ENCODE measurements at regions not wholly inside any gene's neighbourhood (a gene's known extent, or its start where the extent isn't known, plus 50 kb on each side); places are given as distances from the start of the nearest gene placed in this dataset.

- Histone ChIP-seq H3K9ac (ENCODE audit: low read depth, low read length) (peak overlapping the region; percentile 10), H3K4me1 (ENCODE audit: control insufficient read depth, insufficient read depth, low read length) (peaks cover 73% of the 10 kb centered on the region), H3K27me3 (ENCODE audit: control insufficient read depth, insufficient read depth, low read length) (no peaks in the 10 kb centered on the region)
These were observed 450.1 kb upstream of the THBS1 start for GRCh38 chr15:39130556-39131379.

GRCh38 chr15:39131609-39132008 is 449.3 kb upstream of the THBS1 start:
- no peaks in the 10 kb centered on the region for H3K27me3 ChIP-seq (ENCODE audit: control insufficient read depth, insufficient read depth, low read length)
- peak overlapping the region; percentile 1 for H3K9ac ChIP-seq (ENCODE audit: low read depth, low read length)
- H3K4me1 ChIP-seq (ENCODE audit: control insufficient read depth, insufficient read depth, low read length) = peaks cover 81% of the 10 kb centered on the region
- H3K36me3 ChIP-seq (ENCODE audit: insufficient read depth, low read length) = no peaks in the 10 kb centered on the region
- no peak overlapping the region for H3K4me3 ChIP-seq (ENCODE audit: low read length)
- H3K4me2 ChIP-seq (ENCODE audit: low read length) = no peak overlapping the region
- no peaks in the 10 kb centered on the region for H3K9me3 ChIP-seq (replicated peaks; ENCODE audit: low read length)

More at GRCh38 chr15:39130556-39131379, 450.1 kb upstream of the THBS1 start:
- Histone ChIP-seq H3K36me3 (ENCODE audit: insufficient read depth, low read length) (no peaks in the 10 kb centered on the region), H3K4me3 (ENCODE audit: low read length) (no peak overlapping the region), H3K4me2 (ENCODE audit: low read length) (no peak overlapping the region), H3K9me3 (replicated peaks; ENCODE audit: low read length) (no peaks in the 10 kb centered on the region)

GRCh38 chr15:39132070-39132469 is 448.8 kb upstream of the THBS1 start:
- Histone ChIP-seq H3K4me3 (ENCODE audit: low read length) (no peak overlapping the region), H3K9me3 (replicated peaks; ENCODE audit: low read length) (no peaks in the 10 kb centered on the region), H3K4me2 (ENCODE audit: low read length) (no peak overlapping the region), H3K4me1 (ENCODE audit: control insufficient read depth, insufficient read depth, low read length) (peaks cover 77% of the 10 kb centered on the region), H3K36me3 (ENCODE audit: insufficient read depth, low read length) (no peaks in the 10 kb centered on the region), H3K9ac (ENCODE audit: low read depth, low read length) (peak overlapping the region; percentile 1), H3K27me3 (ENCODE audit: control insufficient read depth, insufficient read depth, low read length) (no peaks in the 10 kb centered on the region)

- Histone ChIP-seq H3K4me3 (ENCODE audit: low read length) (no peak overlapping the region), H3K9ac (ENCODE audit: low read depth, low read length) (no peak overlapping the region), H3K4me2 (ENCODE audit: low read length) (no peak overlapping the region), H3K27me3 (ENCODE audit: control insufficient read depth, insufficient read depth, low read length) (no peaks in the 10 kb centered on the region), H3K9me3 (replicated peaks; ENCODE audit: low read length) (no peaks in the 10 kb centered on the region), H3K4me1 (ENCODE audit: control insufficient read depth, insufficient read depth, low read length) (peaks cover 68% of the 10 kb centered on the region), H3K36me3 (ENCODE audit: insufficient read depth, low read length) (no peaks in the 10 kb centered on the region)
These were observed 447.8 kb upstream of the THBS1 start for GRCh38 chr15:39132954-39133600.

- H3K4me2 ChIP-seq (ENCODE audit: low read length) = no peak overlapping the region
- H3K27me3 ChIP-seq (ENCODE audit: control insufficient read depth, insufficient read depth, low read length) = no peaks in the 10 kb centered on the region
- H3K9ac ChIP-seq (ENCODE audit: low read depth, low read length) = no peak overlapping the region
- no peaks in the 10 kb centered on the region for H3K36me3 ChIP-seq (ENCODE audit: insufficient read depth, low read length)
- peaks cover 56% of the 10 kb centered on the region for H3K4me1 ChIP-seq (ENCODE audit: control insufficient read depth, insufficient read depth, low read length)
- no peak overlapping the region for H3K4me3 ChIP-seq (ENCODE audit: low read length)
- H3K9me3 ChIP-seq (replicated peaks; ENCODE audit: low read length) = no peaks in the 10 kb centered on the region
These were observed 446.6 kb upstream of the THBS1 start for GRCh38 chr15:39134282-39134681.

GRCh38 chr15:39135989-39136388 is 444.9 kb upstream of the THBS1 start:
- Histone ChIP-seq H3K4me3 (ENCODE audit: low read length) (no peak overlapping the region), H3K4me2 (ENCODE audit: low read length) (peak overlapping the region; percentile 16), H3K9ac (ENCODE audit: low read depth, low read length) (peak overlapping the region; percentile 59), H3K9me3 (replicated peaks; ENCODE audit: low read length) (no peaks in the 10 kb centered on the region), H3K27me3 (ENCODE audit: control insufficient read depth, insufficient read depth, low read length) (no peaks in the 10 kb centered on the region), H3K36me3 (ENCODE audit: insufficient read depth, low read length) (no peaks in the 10 kb centered on the region), H3K4me1 (ENCODE audit: control insufficient read depth, insufficient read depth, low read length) (peaks cover 56% of the 10 kb centered on the region)

- Histone ChIP-seq H3K9ac (ENCODE audit: low read depth, low read length) (peak overlapping the region; percentile 53), H3K4me1 (ENCODE audit: control insufficient read depth, insufficient read depth, low read length) (peaks cover 32% of the 10 kb centered on the region), H3K36me3 (ENCODE audit: insufficient read depth, low read length) (no peaks in the 10 kb centered on the region), H3K27me3 (ENCODE audit: control insufficient read depth, insufficient read depth, low read length) (no peaks in the 10 kb centered on the region), H3K4me3 (ENCODE audit: low read length) (no peak overlapping the region), H3K9me3 (replicated peaks; ENCODE audit: low read length) (no peaks in the 10 kb centered on the region), H3K4me2 (ENCODE audit: low read length) (peak overlapping the region; percentile 53)
These were observed 441.3 kb upstream of the THBS1 start for GRCh38 chr15:39139431-39140059.

- Histone ChIP-seq H3K9ac (ENCODE audit: low read depth, low read length) (peak overlapping the region; percentile 53), H3K9me3 (replicated peaks; ENCODE audit: low read length) (no peaks in the 10 kb centered on the region), H3K4me1 (ENCODE audit: control insufficient read depth, insufficient read depth, low read length) (peaks cover 38% of the 10 kb centered on the region), H3K36me3 (ENCODE audit: insufficient read depth, low read length) (no peaks in the 10 kb centered on the region), H3K4me2 (ENCODE audit: low read length) (peak overlapping the region; percentile 53), H3K4me3 (ENCODE audit: low read length) (peak overlapping the region; percentile 4), H3K27me3 (ENCODE audit: control insufficient read depth, insufficient read depth, low read length) (no peaks in the 10 kb centered on the region)
These were observed 440.7 kb upstream of the THBS1 start for GRCh38 chr15:39140060-39140604.

- Histone ChIP-seq H3K4me3 (ENCODE audit: low read length) (no peak overlapping the region), H3K27me3 (ENCODE audit: control insufficient read depth, insufficient read depth, low read length) (no peaks in the 10 kb centered on the region), H3K4me2 (ENCODE audit: low read length) (no peak overlapping the region), H3K9ac (ENCODE audit: low read depth, low read length) (no peak overlapping the region), H3K36me3 (ENCODE audit: insufficient read depth, low read length) (no peaks in the 10 kb centered on the region), H3K9me3 (replicated peaks; ENCODE audit: low read length) (no peaks in the 10 kb centered on the region), H3K4me1 (ENCODE audit: control insufficient read depth, insufficient read depth, low read length) (peaks cover 39% of the 10 kb centered on the region)
These were observed 438.4 kb upstream of the THBS1 start for GRCh38 chr15:39142500-39142899.

- Histone ChIP-seq H3K4me2 (ENCODE audit: low read length) (no peak overlapping the region), H3K4me1 (ENCODE audit: control insufficient read depth, insufficient read depth, low read length) (peaks cover 39% of the 10 kb centered on the region), H3K27me3 (ENCODE audit: control insufficient read depth, insufficient read depth, low read length) (no peaks in the 10 kb centered on the region), H3K36me3 (ENCODE audit: insufficient read depth, low read length) (no peaks in the 10 kb centered on the region), H3K4me3 (ENCODE audit: low read length) (no peak overlapping the region), H3K9ac (ENCODE audit: low read depth, low read length) (no peak overlapping the region), H3K9me3 (replicated peaks; ENCODE audit: low read length) (no peaks in the 10 kb centered on the region)
These were observed 437.4 kb upstream of the THBS1 start for GRCh38 chr15:39143479-39143878.

- H3K4me2 ChIP-seq (ENCODE audit: low read length) = no peak overlapping the region
- H3K27me3 ChIP-seq (ENCODE audit: control insufficient read depth, insufficient read depth, low read length) = no peaks in the 10 kb centered on the region
- no peaks in the 10 kb centered on the region for H3K36me3 ChIP-seq (ENCODE audit: insufficient read depth, low read length)
- H3K9ac ChIP-seq (ENCODE audit: low read depth, low read length) = no peak overlapping the region
- no peaks in the 10 kb centered on the region for H3K9me3 ChIP-seq (replicated peaks; ENCODE audit: low read length)
- H3K4me3 ChIP-seq (ENCODE audit: low read length) = no peak overlapping the region
- H3K4me1 ChIP-seq (ENCODE audit: control insufficient read depth, insufficient read depth, low read length) = peaks cover 39% of the 10 kb centered on the region
These were observed 436.8 kb upstream of the THBS1 start for GRCh38 chr15:39144051-39144450.

Measured in skeletal muscle satellite cell (primary cell).